ENCODE measurements at regions not wholly inside any gene's neighbourhood (a gene's known extent, or its start where the extent isn't known, plus 50 kb on each side); places are given as distances from the start of the nearest gene placed in this dataset.
A peak's percentile ranks its signal among the peaks of the same experiment; 100 is the strongest.

GRCh38 chr10:57692255-57692980 is 575.3 kb downstream of the IPMK start:
- TF ChIP-seq, protein P1, sequence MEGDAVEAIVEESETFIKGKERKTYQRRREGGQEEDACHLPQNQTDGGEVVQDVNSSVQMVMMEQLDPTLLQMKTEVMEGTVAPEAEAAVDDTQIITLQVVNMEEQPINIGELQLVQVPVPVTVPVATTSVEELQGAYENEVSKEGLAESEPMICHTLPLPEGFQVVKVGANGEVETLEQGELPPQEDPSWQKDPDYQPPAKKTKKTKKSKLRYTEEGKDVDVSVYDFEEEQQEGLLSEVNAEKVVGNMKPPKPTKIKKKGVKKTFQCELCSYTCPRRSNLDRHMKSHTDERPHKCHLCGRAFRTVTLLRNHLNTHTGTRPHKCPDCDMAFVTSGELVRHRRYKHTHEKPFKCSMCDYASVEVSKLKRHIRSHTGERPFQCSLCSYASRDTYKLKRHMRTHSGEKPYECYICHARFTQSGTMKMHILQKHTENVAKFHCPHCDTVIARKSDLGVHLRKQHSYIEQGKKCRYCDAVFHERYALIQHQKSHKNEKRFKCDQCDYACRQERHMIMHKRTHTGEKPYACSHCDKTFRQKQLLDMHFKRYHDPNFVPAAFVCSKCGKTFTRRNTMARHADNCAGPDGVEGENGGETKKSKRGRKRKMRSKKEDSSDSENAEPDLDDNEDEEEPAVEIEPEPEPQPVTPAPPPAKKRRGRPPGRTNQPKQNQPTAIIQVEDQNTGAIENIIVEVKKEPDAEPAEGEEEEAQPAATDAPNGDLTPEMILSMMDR (IDR thresholded peaks at IDR 0.05; ENCODE audit: low read depth, low read length, missing control alignments): no peak
- no peak overlapping the region for H3K4me3 ChIP-seq (ENCODE audit: low read depth, low read length)
- no peaks in the 10 kb centered on the region for H3K27me3 ChIP-seq (replicated peaks)
- no peaks in the 10 kb centered on the region for H3K36me3 ChIP-seq (replicated peaks)
- peak overlapping the region; percentile 83 for H3K27ac ChIP-seq
- in situ Hi-C loops (cut with HindIII; ENCODE audit: low pct_ligation_motif_present, low sequenced_read_pairs): no loop called here
- peak; percentile 92 for DNase-seq

GRCh38 chr10:57689596-57690297 is 577.9 kb downstream of the IPMK start:
- H3K27me3 ChIP-seq (replicated peaks): no peaks in the 10 kb centered on the region

DNA sequence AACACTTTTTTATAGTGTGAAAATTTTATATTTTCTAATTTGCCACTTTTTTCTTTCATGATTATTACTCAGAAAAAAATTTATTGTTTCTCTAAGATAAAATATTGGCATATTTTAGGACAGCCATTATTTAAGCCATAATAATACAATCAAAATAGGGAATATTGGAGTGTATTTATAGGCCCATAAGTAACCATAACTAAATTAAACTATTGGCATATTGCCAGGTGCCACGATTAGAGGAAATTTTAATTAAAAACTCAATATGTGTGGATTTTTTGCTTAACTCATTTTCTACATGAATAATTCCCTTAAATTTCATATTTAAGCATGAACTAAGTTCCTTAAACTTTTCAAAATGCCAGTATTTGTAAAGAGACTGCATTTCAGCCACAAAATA is 587.8 kb downstream of the IPMK start:
- in situ Hi-C loops (cut with HindIII; ENCODE audit: low pct_ligation_motif_present, low sequenced_read_pairs): no loop called here
- no peak overlapping the region for H3K27ac ChIP-seq

More at GRCh38 chr10:57689596-57690297, 577.9 kb downstream of the IPMK start:
- in situ Hi-C loops (cut with HindIII; ENCODE audit: low pct_ligation_motif_present, low sequenced_read_pairs): no loop called here
- DNase-seq: no peak
- H3K4me3 ChIP-seq (ENCODE audit: low read depth, low read length): no peak overlapping the region
- no peaks in the 10 kb centered on the region for H3K36me3 ChIP-seq (replicated peaks)
- no peak overlapping the region for H3K27ac ChIP-seq
- TF ChIP-seq, protein P1 (IDR thresholded peaks at IDR 0.05; ENCODE audit: low read depth, low read length, missing control alignments): no peak

DNA sequence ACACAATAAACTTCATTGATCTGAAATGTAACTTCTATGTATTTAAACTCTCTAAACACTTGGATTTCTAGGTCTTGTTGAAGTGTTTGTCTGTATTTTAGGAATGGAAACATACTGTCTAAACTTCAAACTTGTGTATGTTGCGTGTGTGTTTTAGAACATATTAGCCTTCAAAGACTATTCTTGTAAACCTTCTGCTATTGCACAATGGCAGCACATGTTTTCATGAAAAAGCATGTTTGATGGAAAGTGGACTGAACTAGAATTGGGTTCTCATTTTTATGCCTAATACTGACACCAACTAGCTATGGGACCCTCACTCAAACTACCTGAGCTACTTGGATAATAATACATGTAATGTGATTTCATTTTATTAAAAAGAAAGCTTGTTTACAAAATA is 592.6 kb downstream of the IPMK start:
- Histone ChIP-seq H3K4me3 (ENCODE audit: low read depth, low read length) (no peak overlapping the region), H3K36me3 (replicated peaks) (no peaks in the 10 kb centered on the region), H3K27me3 (replicated peaks) (no peaks in the 10 kb centered on the region), H3K27ac (no peak overlapping the region)
- in situ Hi-C loops (cut with HindIII; ENCODE audit: low pct_ligation_motif_present, low sequenced_read_pairs): no loop called here
- no peak for DNase-seq
- TF ChIP-seq, protein P1 (IDR thresholded peaks at IDR 0.05; ENCODE audit: low read depth, low read length, missing control alignments): no peak

More for the DNA sequence above, 587.8 kb downstream of the IPMK start:
- Histone ChIP-seq H3K4me3 (ENCODE audit: low read depth, low read length) (no peak overlapping the region), H3K27me3 (replicated peaks) (no peaks in the 10 kb centered on the region), H3K36me3 (replicated peaks) (no peaks in the 10 kb centered on the region)
- TF ChIP-seq, protein P1 (IDR thresholded peaks at IDR 0.05; ENCODE audit: low read depth, low read length, missing control alignments): no peak
- no peak for DNase-seq

GRCh38 chr10:57673446-57673960 is 594.2 kb downstream of the IPMK start:
- Histone ChIP-seq H3K27ac (no peak overlapping the region), H3K4me3 (ENCODE audit: low read depth, low read length) (no peak overlapping the region), H3K27me3 (replicated peaks) (no peaks in the 10 kb centered on the region), H3K36me3 (replicated peaks) (no peaks in the 10 kb centered on the region)
- TF ChIP-seq, protein P1 (IDR thresholded peaks at IDR 0.05; ENCODE audit: low read depth, low read length, missing control alignments): no peak
- no peak for DNase-seq
- in situ Hi-C loops (cut with HindIII; ENCODE audit: low pct_ligation_motif_present, low sequenced_read_pairs): no loop called here

Data from brain microvascular endothelial cell (primary cell).